Naive thymus-derived CD4-positive, alpha-beta T cell (primary cell): ENCODE measurements at regions not wholly inside any gene's neighbourhood (a gene's known extent, or its start where the extent isn't known, plus 50 kb on each side); places are given as distances from the start of the nearest gene placed in this dataset.
"Not testable (repeated sequence)": the region's sequence is repeated elsewhere in the genome, so short reads cannot be mapped to it uniquely, and the experiment has no call there.

ENCODE experiments used
- ATAC-seq: fragments of 150-1000 bp; cut with Tn5 transposase; 2 replicates; pipeline ENCODE4 v1.10.0; 2021; ENCODE audit warnings: mild to moderate bottlenecking, moderate library complexity
- CTCF ChIA-PET: fragments of 350-600 bp; sonication (Branson Sonifier 250); formaldehyde crosslinking; loops from one replicate; lab custom pipeline; 2021; ENCODE audit warnings: antibody characterized with exemption; lab: Charles Lee
- POLR2A ChIA-PET: fragments of 350-600 bp; sonication (Branson Sonifier 250); formaldehyde crosslinking; loops from one replicate; lab custom pipeline; 2021; ENCODE audit warnings: antibody characterized with exemption, inconsistent platforms; lab: Charles Lee
- DNase-seq, 9 donors: peaks; one replicate each; pipeline versions ENCODE4 v3.0.0 to v3.0.0-alpha.2; 2020 to 2022; ENCODE audit warnings: mixed read lengths in 1 of 9
- H3K27ac ChIP-seq: one replicate; pipeline ENCODE4 v1.7.0; 2013; ENCODE audit warnings: mild to moderate bottlenecking, low read depth, low read length, moderate library complexity
- H3K27me3 ChIP-seq, 2 donors: one replicate each; pipeline ENCODE4 v1.7.0; 2013; ENCODE audit warnings: low read length in 2 of 2, mild to moderate bottlenecking in 2 of 2, moderate library complexity in 2 of 2; ENCODE audit not compliant: control insufficient read depth in 2 of 2, insufficient read depth in 2 of 2
- H3K36me3 ChIP-seq, 3 experiments: 1 replicate in 2 of 3; 2 replicates in 1 of 3; pipeline ENCODE4 v1.7.0; 2013; ENCODE audit warnings: low read length in 3 of 3, mild to moderate bottlenecking in 3 of 3, moderate library complexity in 1 of 3; ENCODE audit not compliant: insufficient read depth in 3 of 3, control insufficient read depth in 2 of 3
- H3K4me1 ChIP-seq, 2 donors: one replicate each; pipeline ENCODE4 v1.7.0; 2013; ENCODE audit warnings: low read length in 2 of 2, mild to moderate bottlenecking in 2 of 2, moderate library complexity in 1 of 2; ENCODE audit not compliant: control insufficient read depth in 2 of 2, insufficient read depth in 2 of 2
- H3K4me3 ChIP-seq: 2 replicates; pipeline ENCODE4 v1.7.0; 2013; ENCODE audit warnings: mild to moderate bottlenecking, low read length
- H3K9me3 ChIP-seq, 3 experiments: 1 replicate in 2 of 3; 2 replicates in 1 of 3; pipeline ENCODE4 v1.7.0; 2013; ENCODE audit warnings: low read length in 3 of 3; ENCODE audit not compliant: control insufficient read depth in 2 of 3
- H3K27ac Mint-ChIP-seq, 9 donors: one replicate each; pipeline ENCODE4 v1.8.0; 2020 to 2022; ENCODE audit warnings: mixed read lengths in 9 of 9, mild to moderate bottlenecking in 8 of 9, moderate library complexity in 5 of 9, inconsistent platforms in 2 of 9
- H3K27me3 Mint-ChIP-seq, 5 donors: one replicate each; pipeline ENCODE4 v1.8.0; 2021 to 2022; ENCODE audit warnings: mixed read lengths in 5 of 5, mild to moderate bottlenecking in 1 of 5
- H3K36me3 Mint-ChIP-seq, 5 donors: one replicate each; pipeline ENCODE4 v1.8.0; 2020 to 2022; ENCODE audit warnings: mixed read lengths in 5 of 5, mild to moderate bottlenecking in 3 of 5, inconsistent platforms in 1 of 5
- H3K4me1 Mint-ChIP-seq, 7 donors: one replicate each; pipeline ENCODE4 v1.8.0; 2020 to 2022; ENCODE audit warnings: mixed read lengths in 7 of 7, mild to moderate bottlenecking in 3 of 7, inconsistent platforms in 1 of 7
- H3K4me3 Mint-ChIP-seq, 10 donors: one replicate each; pipeline ENCODE4 v1.8.0; 2020 to 2022; ENCODE audit warnings: mild to moderate bottlenecking in 10 of 10, mixed read lengths in 10 of 10, moderate library complexity in 6 of 10, inconsistent platforms in 2 of 10
- H3K9me3 Mint-ChIP-seq, 11 donors: one replicate each; pipeline ENCODE4 v1.8.0; 2020 to 2022; ENCODE audit warnings: mixed read lengths in 11 of 11, mild to moderate bottlenecking in 4 of 11, inconsistent platforms in 1 of 11, moderate library complexity in 1 of 11
- intact Hi-C, 2 donors: fragments of 100-400 bp; cut with micrococcal nuclease; formaldehyde crosslinking; loops; one replicate each; pipeline ENCODE4 v1.15.1; 2023

DNA sequence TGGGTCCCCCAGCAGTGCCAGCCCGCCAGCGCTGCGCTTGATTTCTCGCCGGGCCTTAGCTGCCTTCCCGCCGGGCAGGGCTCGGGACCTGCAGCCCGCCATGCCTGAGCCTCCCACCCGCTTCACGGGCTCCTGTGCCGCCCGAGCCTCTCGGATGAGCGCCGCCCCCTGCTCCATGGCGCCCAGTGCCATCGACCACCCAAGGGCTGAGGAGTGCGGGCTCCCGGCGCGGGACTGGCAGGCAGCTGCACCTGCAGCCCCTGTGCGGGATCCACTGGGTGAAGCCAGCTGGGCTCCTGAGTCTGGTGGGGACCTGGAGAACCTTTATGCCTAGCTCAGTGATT lies 489.8 kb upstream of the ZFP42 start:
- H3K36me3 Mint-ChIP-seq, H3K27me3 Mint-ChIP-seq, H3K4me3 ChIP-seq, POLR2A ChIA-PET, H3K27me3 ChIP-seq, CTCF ChIA-PET, H3K36me3 ChIP-seq, H3K4me1 Mint-ChIP-seq, H3K4me1 ChIP-seq, intact Hi-C loops, ATAC-seq, H3K4me3 Mint-ChIP-seq, H3K27ac ChIP-seq, H3K27ac Mint-ChIP-seq, H3K9me3 ChIP-seq, DNase-seq: not testable (repeated sequence)
- peaks cover 5 to 30% (median 11%) of the 10 kb centered on the region in 11 donors for H3K9me3 Mint-ChIP-seq

DNA sequence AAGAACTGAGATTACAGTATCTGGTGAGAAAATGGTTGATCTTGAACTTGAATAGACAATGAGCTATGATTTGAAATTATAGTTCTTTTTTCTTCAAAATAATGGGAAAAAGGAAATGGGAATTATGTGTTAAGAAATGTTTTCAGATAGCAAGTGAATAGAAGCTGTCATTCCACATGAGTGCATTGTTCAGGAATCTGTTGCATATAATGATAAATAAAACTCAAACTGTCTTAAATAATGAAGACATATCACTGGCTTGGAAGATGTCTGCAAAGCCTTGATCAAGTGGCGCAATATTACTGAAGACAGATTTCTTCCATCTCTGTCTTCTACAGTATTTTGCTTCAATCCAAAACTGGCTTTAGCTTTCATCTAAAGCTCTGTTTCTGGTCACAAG lies 479.3 kb upstream of the ZFP42 start:
- DNase-seq = no peak
- H3K9me3 ChIP-seq = no peaks in the 10 kb centered on the region
- no peak for ATAC-seq
- Mint-ChIP-seq H3K27me3 (peaks cover 0 to 3% (median 0%) of the 10 kb centered on the region in 5 donors), H3K9me3 (peaks cover 0 to 24% (median 5%) of the 10 kb centered on the region in 11 donors), H3K36me3 (no peaks in the 10 kb centered on the region), H3K4me3 (no peak overlapping the region), H3K27ac (no peak overlapping the region), H3K4me1 (no peaks in the 10 kb centered on the region)
- no peaks in the 10 kb centered on the region for H3K36me3 ChIP-seq
- H3K4me1 ChIP-seq = no peaks in the 10 kb centered on the region
- no peak overlapping the region for H3K4me3 ChIP-seq
- intact Hi-C loops = no loop called here
- no peak overlapping the region for H3K27ac ChIP-seq
- CTCF ChIA-PET = no interaction called here
- no peaks in the 10 kb centered on the region for H3K27me3 ChIP-seq
- POLR2A ChIA-PET = no interaction called here

DNA sequence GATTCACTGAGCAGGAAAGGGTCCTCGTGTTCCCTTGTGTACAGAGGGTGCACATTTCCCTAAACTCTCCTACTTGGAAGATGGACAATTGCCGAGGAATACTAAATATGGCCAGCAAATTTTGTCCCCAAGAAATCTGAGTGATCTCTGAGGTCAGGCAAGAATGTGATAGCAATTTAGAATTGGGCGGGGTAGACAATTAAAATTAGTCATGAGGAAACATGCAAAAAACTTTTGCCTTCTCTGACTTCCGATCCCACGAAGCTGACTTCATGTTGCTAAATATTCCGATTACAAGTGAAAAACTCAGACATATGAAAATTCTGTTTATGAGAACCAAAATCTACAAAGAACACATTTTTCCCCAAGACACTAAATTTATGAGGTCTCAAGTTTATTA lies 453.9 kb upstream of the ZFP42 start:
- no peaks in the 10 kb centered on the region for H3K9me3 ChIP-seq
- POLR2A ChIA-PET = no interaction called here
- H3K27me3 ChIP-seq = no peaks in the 10 kb centered on the region
- no peaks in the 10 kb centered on the region for H3K27me3 Mint-ChIP-seq
- H3K27ac ChIP-seq = no peak overlapping the region
- ATAC-seq (no peak), DNase-seq (no peak)
- no peak overlapping the region for H3K4me3 ChIP-seq
- intact Hi-C loops = no loop called here
- H3K36me3 Mint-ChIP-seq = no peaks in the 10 kb centered on the region
- no peaks in the 10 kb centered on the region for H3K36me3 ChIP-seq
- no peaks in the 10 kb centered on the region for H3K4me1 ChIP-seq
- CTCF ChIA-PET = no interaction called here
- H3K27ac Mint-ChIP-seq = no peak overlapping the region
- H3K9me3 Mint-ChIP-seq = peaks cover 2 to 26% (median 11%) of the 10 kb centered on the region in 11 donors
- H3K4me3 Mint-ChIP-seq = no peak overlapping the region
- no peaks in the 10 kb centered on the region for H3K4me1 Mint-ChIP-seq

DNA sequence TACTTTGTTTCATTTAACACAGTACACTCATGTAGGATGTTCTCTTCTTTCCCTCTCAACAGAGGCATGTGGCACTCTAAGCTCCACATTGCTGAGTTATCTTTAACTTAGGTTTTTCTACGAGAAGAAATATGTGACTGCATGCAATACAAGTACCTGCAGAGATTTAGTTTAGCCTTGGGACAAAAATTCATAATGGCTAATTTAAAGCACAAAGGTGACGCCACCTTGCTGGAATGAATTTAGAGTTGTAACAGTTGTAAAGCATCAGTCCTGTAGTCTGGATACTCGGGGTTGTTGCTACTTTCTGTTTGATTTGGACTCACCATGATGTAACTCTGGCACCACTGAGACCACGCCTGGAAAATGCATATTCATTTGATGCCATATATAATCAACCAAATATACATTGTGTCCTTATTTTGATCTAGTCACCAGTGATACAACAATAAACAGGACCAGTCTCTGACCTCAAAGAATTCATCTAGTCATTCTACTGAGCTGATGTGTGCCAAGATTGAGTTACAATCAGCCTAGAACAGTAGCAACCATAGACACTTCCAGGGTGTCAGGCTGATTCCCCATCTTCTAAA lies 451.0 kb upstream of the ZFP42 start:
- Histone ChIP-seq H3K27ac (no peak overlapping the region), H3K27me3 (no peaks in the 10 kb centered on the region), H3K36me3 (no peaks in the 10 kb centered on the region), H3K4me3 (no peak overlapping the region), H3K9me3 (no peaks in the 10 kb centered on the region), H3K4me1 (no peaks in the 10 kb centered on the region)
- DNase-seq = no peak
- POLR2A ChIA-PET = no interaction called here
- H3K36me3 Mint-ChIP-seq = no peaks in the 10 kb centered on the region
- intact Hi-C loops = no loop called here
- H3K4me1 Mint-ChIP-seq = no peaks in the 10 kb centered on the region
- H3K4me3 Mint-ChIP-seq = no peak overlapping the region
- peaks cover 0 to 26% (median 16%) of the 10 kb centered on the region in 11 donors for H3K9me3 Mint-ChIP-seq
- ATAC-seq = no peak
- no peaks in the 10 kb centered on the region for H3K27me3 Mint-ChIP-seq
- CTCF ChIA-PET = no interaction called here
- H3K27ac Mint-ChIP-seq = no peak overlapping the region

DNA sequence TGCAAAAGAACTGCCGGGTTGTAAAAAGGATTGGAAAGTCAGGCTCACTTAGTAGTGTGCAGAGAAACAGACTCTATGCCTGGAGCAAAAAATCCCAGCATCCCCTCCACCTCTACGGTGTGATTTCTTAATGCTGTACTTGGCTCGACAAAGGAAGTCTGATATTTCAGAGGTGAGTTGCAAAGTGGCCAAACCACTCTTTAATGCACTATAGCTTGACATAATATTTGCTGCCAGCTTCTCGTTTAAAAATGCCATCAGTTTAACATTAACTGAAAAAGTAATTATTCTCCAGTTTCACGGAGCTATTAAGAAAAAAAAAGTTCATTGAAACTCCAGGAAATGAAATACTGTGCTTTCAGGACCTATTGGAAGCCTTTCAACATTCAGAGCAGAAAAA lies 448.3 kb upstream of the ZFP42 start:
- Mint-ChIP-seq H3K27me3 (no peaks in the 10 kb centered on the region), H3K4me1 (no peaks in the 10 kb centered on the region), H3K36me3 (no peaks in the 10 kb centered on the region), H3K4me3 (no peak overlapping the region), H3K27ac (no peak overlapping the region), H3K9me3 (peaks cover 0 to 23% (median 15%) of the 10 kb centered on the region in 11 donors)
- no peaks in the 10 kb centered on the region for H3K36me3 ChIP-seq
- intact Hi-C loops = no loop called here
- no peaks in the 10 kb centered on the region for H3K4me1 ChIP-seq
- ChIA-PET CTCF (no interaction called here), POLR2A (no interaction called here)
- no peak overlapping the region for H3K27ac ChIP-seq
- H3K27me3 ChIP-seq = no peaks in the 10 kb centered on the region
- H3K4me3 ChIP-seq = no peak overlapping the region
- DNase-seq (no peak), ATAC-seq (no peak)
- no peaks in the 10 kb centered on the region for H3K9me3 ChIP-seq

DNA sequence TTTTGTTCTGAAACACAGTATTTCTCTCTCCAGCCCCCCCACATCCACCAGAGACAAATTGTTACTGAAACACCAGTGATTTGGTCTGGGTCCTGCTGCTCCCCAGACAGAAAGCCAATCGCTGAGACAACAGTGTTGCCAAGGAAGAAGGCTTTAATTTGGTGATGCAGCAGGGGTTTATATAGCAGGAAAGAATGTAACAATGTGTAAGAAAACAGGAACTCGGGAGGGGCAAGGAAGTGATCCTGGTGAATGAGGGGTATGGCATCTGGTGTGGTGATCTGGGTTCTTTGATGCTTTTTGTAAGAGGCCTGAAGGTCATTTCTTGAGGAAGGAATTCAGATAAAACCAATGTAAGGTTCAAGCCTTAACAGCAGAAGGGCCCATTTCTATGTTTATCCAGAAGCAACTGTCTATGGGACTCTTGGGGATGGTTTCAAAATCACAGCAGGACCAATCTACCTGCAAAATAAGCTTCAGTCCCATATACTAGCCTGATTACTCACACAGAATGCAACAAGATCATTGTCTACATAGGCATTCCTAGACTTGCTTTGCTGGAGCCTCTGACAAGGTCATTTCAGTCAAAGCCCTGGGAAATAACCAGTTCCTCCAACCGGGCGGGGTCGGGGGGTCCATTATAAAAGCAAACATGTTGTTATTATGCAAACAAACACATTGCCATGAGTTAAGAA lies 445.2 kb upstream of the ZFP42 start:
- no peak overlapping the region for H3K4me3 Mint-ChIP-seq
- Histone ChIP-seq H3K36me3 (no peaks in the 10 kb centered on the region), H3K27me3 (no peaks in the 10 kb centered on the region), H3K9me3 (no peaks in the 10 kb centered on the region), H3K4me3 (no peak overlapping the region), H3K4me1 (no peaks in the 10 kb centered on the region), H3K27ac (no peak overlapping the region)
- no peaks in the 10 kb centered on the region for H3K36me3 Mint-ChIP-seq
- H3K4me1 Mint-ChIP-seq = no peaks in the 10 kb centered on the region
- ChIA-PET CTCF (no interaction called here), POLR2A (no interaction called here)
- DNase-seq = no peak
- H3K9me3 Mint-ChIP-seq = peaks cover 2 to 30% (median 13%) of the 10 kb centered on the region in 11 donors
- ATAC-seq = no peak
- H3K27ac Mint-ChIP-seq = no peak overlapping the region
- H3K27me3 Mint-ChIP-seq = no peaks in the 10 kb centered on the region
- intact Hi-C loops = no loop called here

DNA sequence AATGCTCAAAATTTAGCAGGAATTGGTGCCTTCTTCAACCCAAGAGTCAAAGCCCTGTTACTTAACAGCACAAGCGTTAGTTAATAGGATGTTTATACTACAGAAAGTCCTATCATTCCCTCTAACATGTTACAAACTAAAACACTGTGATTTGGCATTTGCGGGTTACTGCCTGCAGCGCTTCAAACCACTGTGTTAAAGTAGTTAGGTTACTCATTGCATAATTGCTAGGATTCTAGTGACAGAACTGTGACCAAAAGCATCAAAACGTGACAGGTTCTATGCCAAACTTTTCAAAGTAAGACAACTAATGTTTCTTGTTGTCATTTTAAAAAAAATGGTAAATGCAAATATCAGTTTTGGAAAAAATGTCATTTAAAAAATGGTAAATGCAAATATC lies 442.8 kb upstream of the ZFP42 start:
- Mint-ChIP-seq H3K27ac (no peak overlapping the region), H3K4me1 (no peaks in the 10 kb centered on the region), H3K4me3 (no peak overlapping the region), H3K36me3 (no peaks in the 10 kb centered on the region), H3K9me3 (peaks cover 2 to 27% (median 13%) of the 10 kb centered on the region in 11 donors), H3K27me3 (no peaks in the 10 kb centered on the region)
- ChIA-PET CTCF (no interaction called here), POLR2A (no interaction called here)
- DNase-seq = no peak
- Histone ChIP-seq H3K9me3 (no peaks in the 10 kb centered on the region), H3K4me1 (no peaks in the 10 kb centered on the region), H3K27me3 (no peaks in the 10 kb centered on the region), H3K36me3 (no peaks in the 10 kb centered on the region), H3K4me3 (no peak overlapping the region), H3K27ac (no peak overlapping the region)
- intact Hi-C loops = no loop called here
- ATAC-seq = no peak
